Brain microvascular endothelial cell (primary cell): ENCODE measurements at regions not wholly inside any gene's neighbourhood (a gene's known extent, or its start where the extent isn't known, plus 50 kb on each side); places are given as distances from the start of the nearest gene placed in this dataset.
"Not testable (repeated sequence)": the region's sequence is repeated elsewhere in the genome, so short reads cannot be mapped to it uniquely, and the experiment has no call there.

Experiments
- DNase-seq: peaks from one replicate; pipeline ENCODE4 v3.0.0-alpha.2; 2020
- H3K27ac ChIP-seq: fragments of 250-450 bp; sonication (Bioruptor Pico); 2 replicates; pipeline ENCODE4 v1.5.1; 2020; ENCODE audit warnings: mild to moderate bottlenecking, moderate library complexity
- H3K27me3 ChIP-seq: fragments of 250-450 bp; sonication (Bioruptor Pico); replicated peaks from 2 replicates; pipeline ENCODE4 v1.5.1; 2020; ENCODE audit warnings: mild to moderate bottlenecking
- H3K36me3 ChIP-seq: fragments of 250-450 bp; sonication (Bioruptor Pico); replicated peaks from 2 replicates; pipeline ENCODE4 v1.5.1; 2020; ENCODE audit warnings: mild to moderate bottlenecking
- H3K4me3 ChIP-seq: 2 replicates; pipeline ENCODE4 v1.5.1; 2011; ENCODE audit warnings: low read depth, mild to moderate bottlenecking, control low read depth, low read length, moderate library complexity
- CTCF ChIP-seq: IDR thresholded peaks from 2 replicates; pipeline ENCODE4 v1.5.1; 2011; ENCODE audit warnings: low read depth, mild to moderate bottlenecking, moderate library complexity, low read length, control low read depth, inconsistent platforms; ENCODE audit errors: missing control alignments
- in situ Hi-C: cut with HindIII; loops from 2 replicates; pipeline ENCODE4 v1.10.0; 2017; ENCODE audit warnings: low sequenced_read_pairs, low pct_ligation_motif_present

- in situ Hi-C loops: no loop called here
- no peak for DNase-seq
- H3K4me3 ChIP-seq: no peak overlapping the region
- no peak overlapping the region for H3K27ac ChIP-seq
- no peak for TF ChIP-seq CTCF
- H3K36me3 ChIP-seq: no peaks in the 10 kb centered on the region
- H3K27me3 ChIP-seq: no peaks in the 10 kb centered on the region
These were observed 177.1 kb downstream of the CD47 start for GRCh38 chr3:107913701-107914100.

- in situ Hi-C loops: no loop called here
- no peaks in the 10 kb centered on the region for H3K27me3 ChIP-seq
- no peaks in the 10 kb centered on the region for H3K36me3 ChIP-seq
- no peak for TF ChIP-seq CTCF
- DNase-seq: no peak
- no peak overlapping the region for H3K4me3 ChIP-seq
- H3K27ac ChIP-seq: no peak overlapping the region
These were observed 179.4 kb downstream of the CD47 start for GRCh38 chr3:107911337-107912000.

- in situ Hi-C loops: no loop called here
- no peak for TF ChIP-seq CTCF
- no peak overlapping the region for H3K27ac ChIP-seq
- H3K36me3 ChIP-seq: no peaks in the 10 kb centered on the region
- H3K27me3 ChIP-seq: no peaks in the 10 kb centered on the region
- no peak for DNase-seq
- H3K4me3 ChIP-seq: no peak overlapping the region
These were observed 180.0 kb downstream of the CD47 start for GRCh38 chr3:107910713-107911259.

GRCh38 chr3:107909583-107909982, 181.2 kb downstream of the CD47 start:
- H3K27ac ChIP-seq, in situ Hi-C loops, DNase-seq, H3K27me3 ChIP-seq, H3K36me3 ChIP-seq, H3K4me3 ChIP-seq: not testable (repeated sequence)

- TF ChIP-seq CTCF: no peak
- in situ Hi-C loops: no loop called here
These were observed 182.8 kb downstream of the CD47 start for GRCh38 chr3:107907996-107908395.

GRCh38 chr3:107904536-107905066, 186.2 kb downstream of the CD47 start:
- in situ Hi-C loops: no loop called here
- Histone ChIP-seq H3K27ac (no peak overlapping the region), H3K36me3 (no peaks in the 10 kb centered on the region), H3K4me3 (no peak overlapping the region), H3K27me3 (no peaks in the 10 kb centered on the region)
- no peak for TF ChIP-seq CTCF
- DNase-seq: no peak

More at GRCh38 chr3:107907996-107908395, 182.8 kb downstream of the CD47 start:
- no peak for DNase-seq
- Histone ChIP-seq H3K27ac (no peak overlapping the region), H3K27me3 (no peaks in the 10 kb centered on the region), H3K36me3 (no peaks in the 10 kb centered on the region), H3K4me3 (no peak overlapping the region)
